HEK293 (cell line): ENCODE measurements at regions not wholly inside any gene's neighbourhood (a gene's known extent, or its start where the extent isn't known, plus 50 kb on each side); places are given as distances from the start of the nearest gene placed in this dataset.

Source experiments
- CTCF ChIP-seq: fragments of 450-650 bp; formaldehyde crosslinking; IDR thresholded peaks from 2 replicates; pipeline ENCODE4 v1.5.1; 2016; ENCODE audit warnings: missing biosample characterization, missing genetic modification characterization
- ELK4 ChIP-seq: IDR thresholded peaks from 2 replicates; pipeline ENCODE4 v1.6.1; 2011; ENCODE audit warnings: mild to moderate bottlenecking, low read depth, low read length, borderline replicate concordance
- REPIN1 ChIP-seq: fragments of 450-650 bp; formaldehyde crosslinking; IDR thresholded peaks from 2 replicates; pipeline ENCODE4 v1.5.1; 2017; ENCODE audit warnings: missing biosample characterization, missing genetic modification characterization, low read depth
- TSHZ1 ChIP-seq: fragments of 450-650 bp; formaldehyde crosslinking; IDR thresholded peaks from 2 replicates; pipeline ENCODE4 v1.5.1; 2016; ENCODE audit warnings: missing biosample characterization, missing genetic modification characterization, borderline replicate concordance
- WT1 ChIP-seq: fragments of 450-650 bp; formaldehyde crosslinking; IDR thresholded peaks from 2 replicates; pipeline ENCODE4 v1.5.1; 2016; ENCODE audit warnings: missing biosample characterization, missing genetic modification characterization
- ZBTB6 ChIP-seq: fragments of 450-650 bp; formaldehyde crosslinking; IDR thresholded peaks from 2 replicates; pipeline ENCODE4 v1.5.1; 2017; ENCODE audit warnings: missing biosample characterization, missing genetic modification characterization
- ZFP41 ChIP-seq: fragments of 450-650 bp; formaldehyde crosslinking; IDR thresholded peaks from 2 replicates; pipeline ENCODE4 v1.5.1; 2016; ENCODE audit warnings: missing biosample characterization, missing genetic modification characterization, borderline replicate concordance
- ZNF10 ChIP-seq: fragments of 450-650 bp; formaldehyde crosslinking; IDR thresholded peaks from 2 replicates; pipeline ENCODE4 v1.5.1; 2017; ENCODE audit warnings: missing biosample characterization, missing genetic modification characterization
- ZNF23 ChIP-seq: fragments of 450-650 bp; formaldehyde crosslinking; IDR thresholded peaks from 2 replicates; pipeline ENCODE4 v1.5.1; 2016; ENCODE audit warnings: missing biosample characterization, missing genetic modification characterization, borderline replicate concordance
- ZNF239 ChIP-seq: fragments of 450-650 bp; formaldehyde crosslinking; IDR thresholded peaks from 2 replicates; pipeline ENCODE4 v1.5.1; 2016; ENCODE audit warnings: missing biosample characterization, missing genetic modification characterization
- ZNF266 ChIP-seq: fragments of 450-650 bp; formaldehyde crosslinking; IDR thresholded peaks from 2 replicates; pipeline ENCODE4 v1.5.1; 2016; ENCODE audit warnings: missing biosample characterization, missing genetic modification characterization, low read depth
- ZNF274 ChIP-seq, 2 experiments: fragments of 200-500 bp in 1 of 2; fragments of 450-650 bp in 1 of 2; sonication (Bioruptor generic) in 1 of 2; formaldehyde crosslinking in 1 of 2; IDR thresholded peaks; 2 replicates each; pipeline versions ENCODE4 v1.5.1 to v1.6.1; 2014 to 2016; ENCODE audit warnings: borderline replicate concordance in 1 of 2, inconsistent platforms in 1 of 2, low read length in 1 of 2, missing biosample characterization in 1 of 2, missing genetic modification characterization in 1 of 2
- ZNF280C ChIP-seq: fragments of 450-650 bp; formaldehyde crosslinking; IDR thresholded peaks from 2 replicates; pipeline ENCODE4 v1.5.1; 2016; ENCODE audit warnings: missing biosample characterization, missing genetic modification characterization
- ZNF324 ChIP-seq: fragments of 450-650 bp; formaldehyde crosslinking; IDR thresholded peaks from 2 replicates; pipeline ENCODE4 v1.5.1; 2016; ENCODE audit warnings: missing biosample characterization, missing genetic modification characterization
- ZNF335 ChIP-seq: fragments of 450-650 bp; formaldehyde crosslinking; conservative IDR thresholded peaks from 2 replicates; pipeline ENCODE4 v1.5.1; 2016; ENCODE audit warnings: missing biosample characterization, missing genetic modification characterization
- ZNF341 ChIP-seq: fragments of 450-650 bp; formaldehyde crosslinking; IDR thresholded peaks from 2 replicates; pipeline ENCODE4; 2016; ENCODE audit warnings: low read depth, missing biosample characterization, missing genetic modification characterization
- ZNF37A ChIP-seq: fragments of 450-650 bp; IDR thresholded peaks from 2 replicates; pipeline ENCODE4 v1.5.1; 2018; ENCODE audit warnings: missing biosample characterization, missing genetic modification characterization
- ZNF391 ChIP-seq: fragments of 450-650 bp; formaldehyde crosslinking; IDR thresholded peaks from 2 replicates; pipeline ENCODE4 v1.5.1; 2016; ENCODE audit warnings: low read depth, missing biosample characterization, missing genetic modification characterization, borderline replicate concordance
- ZNF501 ChIP-seq: fragments of 450-650 bp; formaldehyde crosslinking; IDR thresholded peaks from 2 replicates; pipeline ENCODE4 v1.5.1; 2016; ENCODE audit warnings: missing biosample characterization, missing genetic modification characterization
- ZNF530 ChIP-seq: fragments of 450-650 bp; formaldehyde crosslinking; IDR thresholded peaks from 2 replicates; pipeline ENCODE4 v1.5.1; 2016; ENCODE audit warnings: low read depth, missing biosample characterization, missing genetic modification characterization
- ZNF544 ChIP-seq: fragments of 450-650 bp; formaldehyde crosslinking; IDR thresholded peaks from 2 replicates; pipeline ENCODE4 v1.5.0; 2017; ENCODE audit warnings: missing biosample characterization, missing genetic modification characterization
- ZNF596 ChIP-seq: fragments of 450-650 bp; IDR thresholded peaks from 2 replicates; pipeline ENCODE4 v1.5.0; 2018; ENCODE audit warnings: missing biosample characterization, mild to moderate bottlenecking, missing genetic modification characterization, moderate library complexity
- ZNF600 ChIP-seq: fragments of 450-650 bp; formaldehyde crosslinking; IDR thresholded peaks from 2 replicates; pipeline ENCODE4 v1.5.1; 2016; ENCODE audit warnings: missing biosample characterization, missing genetic modification characterization
- ZNF654 ChIP-seq: fragments of 450-650 bp; formaldehyde crosslinking; IDR thresholded peaks from 2 replicates; pipeline ENCODE4 v1.5.1; 2016; ENCODE audit warnings: low read depth, missing biosample characterization, missing genetic modification characterization
- ZNF747 ChIP-seq: fragments of 450-650 bp; formaldehyde crosslinking; IDR thresholded peaks from 2 replicates; pipeline ENCODE4 v1.5.1; 2016; ENCODE audit warnings: missing biosample characterization, missing genetic modification characterization
- ZNF843 ChIP-seq: fragments of 450-650 bp; formaldehyde crosslinking; IDR thresholded peaks from 2 replicates; pipeline ENCODE4 v1.5.1; 2016; ENCODE audit warnings: missing biosample characterization, missing genetic modification characterization
- ZSCAN16 ChIP-seq: fragments of 450-650 bp; formaldehyde crosslinking; IDR thresholded peaks from 2 replicates; pipeline ENCODE4 v1.5.1; 2016; ENCODE audit warnings: missing biosample characterization, missing genetic modification characterization
- ZSCAN18 ChIP-seq: fragments of 450-650 bp; formaldehyde crosslinking; IDR thresholded peaks from 2 replicates; pipeline ENCODE4 v1.5.1; 2016; ENCODE audit warnings: missing biosample characterization, missing genetic modification characterization
- ZSCAN4 ChIP-seq: fragments of 450-650 bp; formaldehyde crosslinking; IDR thresholded peaks from 2 replicates; pipeline ENCODE4 v1.5.1; 2017; ENCODE audit warnings: missing biosample characterization, missing genetic modification characterization

GRCh38 chrX:66728818-66729271 is 90.0 kb upstream of the EDA2R start (continued):
- TF ChIP-seq ZSCAN18 (tag by site-specific recombination) (no peak), ZNF654 (tag by site-specific recombination) (peak; percentile 41), ZNF600 (tag by site-specific recombination) (no peak), CTCF (tag by site-specific recombination) (peak; percentile 52), ZNF843 (tag by site-specific recombination) (no peak), ZNF391 (no peak), ZNF10 (tag by site-specific recombination) (no peak), ELK4 (no peak), ZNF501 (tag by site-specific recombination) (no peak), ZNF747 (no peak), ZNF341 (tag by site-specific recombination) (no peak), WT1 (no peak), ZNF266 (tag by site-specific recombination) (no peak), ZNF280C (no peak), REPIN1 (tag by site-specific recombination) (no peak), ZFP41 (tag by site-specific recombination) (no peak), ZNF37A (tag by site-specific recombination) (no peak), ZNF274 (IDR thresholded peaks at IDR 0.05; ENCODE audit: low read length) (no peak), ZNF274 (tag by site-specific recombination; IDR thresholded peaks at IDR 0.05; ENCODE audit: borderline replicate concordance) (no peak), ZNF544 (no peak), ZNF23 (tag by site-specific recombination) (no peak), ZBTB6 (no peak), ZNF239 (tag by site-specific recombination) (no peak), ZNF335 (tag by site-specific recombination) (no peak), ZNF324 (tag by site-specific recombination) (no peak), ZNF530 (tag by site-specific recombination) (no peak), ZSCAN4 (tag by site-specific recombination) (no peak), ZSCAN16 (no peak), TSHZ1 (tag by site-specific recombination) (no peak), ZNF596 (no peak)
